ENCODE measurements at regions not wholly inside any gene's neighbourhood (a gene's known extent, or its start where the extent isn't known, plus 50 kb on each side); places are given as distances from the start of the nearest gene placed in this dataset.

DNA sequence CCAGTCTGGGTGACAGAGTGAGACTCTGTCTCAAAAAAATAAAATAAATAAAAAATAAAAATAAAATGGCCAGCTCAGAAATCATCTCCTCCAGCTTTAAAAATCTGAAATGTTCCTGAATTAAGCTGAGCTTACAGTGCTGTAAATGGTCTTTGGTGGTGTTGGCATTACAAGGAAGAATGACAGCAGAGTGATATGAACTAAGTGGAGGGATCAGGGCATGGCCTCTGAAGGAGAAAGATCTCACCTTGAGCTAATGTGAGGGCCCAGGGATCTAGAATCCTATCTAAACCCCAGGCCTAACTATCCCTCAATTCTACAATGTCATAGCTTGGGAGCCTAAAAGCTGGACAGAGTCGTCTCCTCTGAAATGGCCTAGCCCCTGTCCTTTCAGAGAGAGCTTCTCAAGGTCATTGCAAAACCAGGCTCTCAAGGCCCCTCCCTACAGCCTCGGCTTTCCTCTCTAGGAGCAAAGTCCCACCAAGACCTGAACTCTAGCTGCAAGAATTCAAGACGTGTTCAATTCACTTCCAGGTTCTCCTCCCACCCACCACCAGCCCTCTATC is 345.4 kb downstream of the BUD13 start:
- in situ Hi-C loops (cut with HindIII; ENCODE audit: low pct_unique_long_range_greater_than_20kb, low sequenced_read_pairs): no loop called here
- Histone ChIP-seq H3K27me3 (ENCODE audit: control insufficient read depth, insufficient read depth, low read length) (no peaks in the 10 kb centered on the region), H3K36me3 (ENCODE audit: control insufficient read depth, insufficient read depth, low read length) (no peaks in the 10 kb centered on the region), H3K4me3 (ENCODE audit: low read depth in 2 of 2, low read length in 2 of 2) (no peak overlapping the region), H3K9me3 (ENCODE audit: control insufficient read depth, insufficient read depth, low read depth, low read length) (no peaks in the 10 kb centered on the region), H3K27ac (ENCODE audit: low read length) (no peak overlapping the region), H3K4me1 (ENCODE audit: control insufficient read depth, insufficient read depth, low read length) (no peaks in the 10 kb centered on the region; the same call in 1 of the 2 replicates)
- DNase-seq (ENCODE audit: low read depth, low spot score): no peak
- no peak for TF ChIP-seq POLR2AphosphoS5 (IDR thresholded peaks at IDR 0.05; ENCODE audit: low read depth, low read length)
- BruUV-seq (replicated peaks): no TSS peak
- ATAC-seq: no peak
- POLR2A ChIA-PET: interaction anchor here (0.6 kb wide), 1 partner anchor 182 kb away, joined by 8 read pairs; no protein-coding TSS in a partner anchor
- CTCF ChIA-PET: no interaction called here
- intact Hi-C loops (cut with micrococcal nuclease; ENCODE audit: unreplicated experiment): no loop called here

DNA sequence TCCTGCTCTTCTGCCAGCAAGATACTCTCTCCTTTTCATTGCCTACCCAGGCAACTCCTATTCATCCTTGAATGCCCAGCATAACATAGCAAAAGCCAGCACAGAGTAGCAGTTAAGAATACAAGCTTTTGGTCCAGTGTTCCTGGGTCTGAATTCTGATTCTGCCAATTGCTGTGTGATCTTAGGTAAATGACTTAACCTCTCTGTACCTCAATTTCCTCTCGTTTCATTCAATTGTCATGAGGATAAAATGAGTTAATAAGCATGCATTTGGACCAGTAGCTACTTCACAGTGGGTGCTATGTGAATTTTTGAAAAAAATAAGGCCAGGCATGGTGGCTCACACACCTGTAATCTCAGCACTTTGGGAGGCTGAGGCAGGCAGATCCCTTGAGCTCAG is 346.0 kb downstream of the BUD13 start:
- ATAC-seq: no peak
- no TSS peak for BruUV-seq (replicated peaks)
- DNase-seq (ENCODE audit: low read depth, low spot score): no peak
- ChIA-PET POLR2A (interaction anchor here (0.6 kb wide), 1 partner anchor 183 kb away, joined by 8 read pairs; no protein-coding TSS in a partner anchor), CTCF (no interaction called here)
- H3K36me3 ChIP-seq (ENCODE audit: control insufficient read depth, insufficient read depth, low read length): no peaks in the 10 kb centered on the region
- TF ChIP-seq, protein P1, sequence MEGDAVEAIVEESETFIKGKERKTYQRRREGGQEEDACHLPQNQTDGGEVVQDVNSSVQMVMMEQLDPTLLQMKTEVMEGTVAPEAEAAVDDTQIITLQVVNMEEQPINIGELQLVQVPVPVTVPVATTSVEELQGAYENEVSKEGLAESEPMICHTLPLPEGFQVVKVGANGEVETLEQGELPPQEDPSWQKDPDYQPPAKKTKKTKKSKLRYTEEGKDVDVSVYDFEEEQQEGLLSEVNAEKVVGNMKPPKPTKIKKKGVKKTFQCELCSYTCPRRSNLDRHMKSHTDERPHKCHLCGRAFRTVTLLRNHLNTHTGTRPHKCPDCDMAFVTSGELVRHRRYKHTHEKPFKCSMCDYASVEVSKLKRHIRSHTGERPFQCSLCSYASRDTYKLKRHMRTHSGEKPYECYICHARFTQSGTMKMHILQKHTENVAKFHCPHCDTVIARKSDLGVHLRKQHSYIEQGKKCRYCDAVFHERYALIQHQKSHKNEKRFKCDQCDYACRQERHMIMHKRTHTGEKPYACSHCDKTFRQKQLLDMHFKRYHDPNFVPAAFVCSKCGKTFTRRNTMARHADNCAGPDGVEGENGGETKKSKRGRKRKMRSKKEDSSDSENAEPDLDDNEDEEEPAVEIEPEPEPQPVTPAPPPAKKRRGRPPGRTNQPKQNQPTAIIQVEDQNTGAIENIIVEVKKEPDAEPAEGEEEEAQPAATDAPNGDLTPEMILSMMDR (IDR thresholded peaks at IDR 0.05): no peak
- TF ChIP-seq POLR2AphosphoS5 (IDR thresholded peaks at IDR 0.05; ENCODE audit: low read depth, low read length): no peak
- no peaks in the 10 kb centered on the region for H3K9me3 ChIP-seq (ENCODE audit: control insufficient read depth, insufficient read depth, low read depth, low read length)
- no peak overlapping the region for H3K27ac ChIP-seq (ENCODE audit: low read length)
- H3K4me3 ChIP-seq (ENCODE audit: low read depth in 2 of 2, low read length in 2 of 2): no peak overlapping the region
- H3K4me1 ChIP-seq (ENCODE audit: control insufficient read depth, insufficient read depth, low read length): no peaks in the 10 kb centered on the region; the same call in 1 of the 2 replicates
- H3K27me3 ChIP-seq (ENCODE audit: control insufficient read depth, insufficient read depth, low read length): no peaks in the 10 kb centered on the region
- intact Hi-C loops (cut with micrococcal nuclease; ENCODE audit: unreplicated experiment) (no loop called here), in situ Hi-C loops (cut with HindIII; ENCODE audit: low pct_unique_long_range_greater_than_20kb, low sequenced_read_pairs) (no loop called here)

DNA sequence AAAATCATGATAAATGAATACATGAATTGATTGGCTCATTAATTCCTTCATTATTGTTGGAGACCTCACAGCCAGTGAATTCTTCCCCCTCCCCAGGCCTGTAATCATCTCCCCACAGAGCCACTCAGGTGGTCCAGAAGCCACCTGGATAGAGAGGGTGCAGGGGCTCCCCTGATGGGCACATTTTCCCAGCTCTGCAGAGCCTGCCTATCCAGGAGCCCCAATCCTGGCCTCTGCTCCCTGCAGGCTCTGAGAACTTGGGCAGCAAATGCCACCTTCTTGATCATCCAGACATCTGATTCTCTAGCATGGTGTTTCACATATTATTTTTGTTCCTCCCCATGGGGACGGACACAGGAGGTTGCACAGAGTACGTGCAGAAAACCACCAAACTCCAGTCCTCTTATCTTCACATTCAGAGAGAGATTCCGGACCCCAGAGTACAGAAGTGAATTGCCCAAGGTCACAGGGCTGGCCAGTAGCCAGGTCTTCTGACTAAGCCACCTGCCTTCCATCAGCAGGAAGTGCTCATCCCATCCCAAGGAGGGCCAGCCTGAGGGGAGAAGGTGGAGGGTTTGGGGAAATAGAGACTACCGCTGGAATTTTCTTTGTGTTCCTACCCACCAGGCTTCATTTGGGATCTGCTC is 348.0 kb downstream of the BUD13 start:
- TF ChIP-seq, protein P1 (IDR thresholded peaks at IDR 0.05): no peak
- TF ChIP-seq TCF7L2 (IDR thresholded peaks at IDR 0.05; ENCODE audit: low read depth, low read length) (no peak), SIN3A (IDR thresholded peaks at IDR 0.05; ENCODE audit: borderline replicate concordance, insufficient read depth, low read depth, low read length) (no peak), POLR2AphosphoS5 (IDR thresholded peaks at IDR 0.05; ENCODE audit: low read depth, low read length) (no peak)
- TF ChIP-seq, protein P2, sequence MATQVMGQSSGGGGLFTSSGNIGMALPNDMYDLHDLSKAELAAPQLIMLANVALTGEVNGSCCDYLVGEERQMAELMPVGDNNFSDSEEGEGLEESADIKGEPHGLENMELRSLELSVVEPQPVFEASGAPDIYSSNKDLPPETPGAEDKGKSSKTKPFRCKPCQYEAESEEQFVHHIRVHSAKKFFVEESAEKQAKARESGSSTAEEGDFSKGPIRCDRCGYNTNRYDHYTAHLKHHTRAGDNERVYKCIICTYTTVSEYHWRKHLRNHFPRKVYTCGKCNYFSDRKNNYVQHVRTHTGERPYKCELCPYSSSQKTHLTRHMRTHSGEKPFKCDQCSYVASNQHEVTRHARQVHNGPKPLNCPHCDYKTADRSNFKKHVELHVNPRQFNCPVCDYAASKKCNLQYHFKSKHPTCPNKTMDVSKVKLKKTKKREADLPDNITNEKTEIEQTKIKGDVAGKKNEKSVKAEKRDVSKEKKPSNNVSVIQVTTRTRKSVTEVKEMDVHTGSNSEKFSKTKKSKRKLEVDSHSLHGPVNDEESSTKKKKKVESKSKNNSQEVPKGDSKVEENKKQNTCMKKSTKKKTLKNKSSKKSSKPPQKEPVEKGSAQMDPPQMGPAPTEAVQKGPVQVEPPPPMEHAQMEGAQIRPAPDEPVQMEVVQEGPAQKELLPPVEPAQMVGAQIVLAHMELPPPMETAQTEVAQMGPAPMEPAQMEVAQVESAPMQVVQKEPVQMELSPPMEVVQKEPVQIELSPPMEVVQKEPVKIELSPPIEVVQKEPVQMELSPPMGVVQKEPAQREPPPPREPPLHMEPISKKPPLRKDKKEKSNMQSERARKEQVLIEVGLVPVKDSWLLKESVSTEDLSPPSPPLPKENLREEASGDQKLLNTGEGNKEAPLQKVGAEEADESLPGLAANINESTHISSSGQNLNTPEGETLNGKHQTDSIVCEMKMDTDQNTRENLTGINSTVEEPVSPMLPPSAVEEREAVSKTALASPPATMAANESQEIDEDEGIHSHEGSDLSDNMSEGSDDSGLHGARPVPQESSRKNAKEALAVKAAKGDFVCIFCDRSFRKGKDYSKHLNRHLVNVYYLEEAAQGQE (IDR thresholded peaks at IDR 0.05; ENCODE audit: insufficient read depth in 1 of 2, low read depth in 2 of 2, low read length in 1 of 2): no peak
- in situ Hi-C loops (cut with HindIII; ENCODE audit: low pct_unique_long_range_greater_than_20kb, low sequenced_read_pairs): no loop called here

More for the DNA sequence above, 348.0 kb downstream of the BUD13 start:
- Histone ChIP-seq H3K27me3 (ENCODE audit: control insufficient read depth, insufficient read depth, low read length) (no peaks in the 10 kb centered on the region), H3K4me1 (ENCODE audit: control insufficient read depth, insufficient read depth, low read length) (no peaks in the 10 kb centered on the region; the same call in 1 of the 2 replicates), H3K4me3 (ENCODE audit: low read depth in 2 of 2, low read length in 2 of 2) (no peak overlapping the region), H3K9me3 (ENCODE audit: control insufficient read depth, insufficient read depth, low read depth, low read length) (no peaks in the 10 kb centered on the region), H3K27ac (ENCODE audit: low read length) (no peak overlapping the region), H3K36me3 (ENCODE audit: control insufficient read depth, insufficient read depth, low read length) (no peaks in the 10 kb centered on the region)
- ChIA-PET POLR2A (no interaction called here), CTCF (no interaction called here)
- DNase-seq (ENCODE audit: low read depth, low spot score): no peak
- no peak for ATAC-seq
- intact Hi-C loops (cut with micrococcal nuclease; ENCODE audit: unreplicated experiment): no loop called here
- no TSS peak for BruUV-seq (replicated peaks)
